NB4 (cell line): ENCODE measurements at regions not wholly inside any gene's neighbourhood (a gene's known extent, or its start where the extent isn't known, plus 50 kb on each side); places are given as distances from the start of the nearest gene placed in this dataset.
"Not testable (repeated sequence)": the region's sequence is repeated elsewhere in the genome, so short reads cannot be mapped to it uniquely, and the experiment has no call there.

Experiments
- DNase-seq: peaks from one replicate; pipeline ENCODE4 v3.0.0; 2010; ENCODE audit warnings: low read depth
- H3K4me3 ChIP-seq: one replicate; pipeline ENCODE4 v1.5.1; 2011; ENCODE audit warnings: mild to moderate bottlenecking, low read depth, low read length, moderate library complexity

DNA sequence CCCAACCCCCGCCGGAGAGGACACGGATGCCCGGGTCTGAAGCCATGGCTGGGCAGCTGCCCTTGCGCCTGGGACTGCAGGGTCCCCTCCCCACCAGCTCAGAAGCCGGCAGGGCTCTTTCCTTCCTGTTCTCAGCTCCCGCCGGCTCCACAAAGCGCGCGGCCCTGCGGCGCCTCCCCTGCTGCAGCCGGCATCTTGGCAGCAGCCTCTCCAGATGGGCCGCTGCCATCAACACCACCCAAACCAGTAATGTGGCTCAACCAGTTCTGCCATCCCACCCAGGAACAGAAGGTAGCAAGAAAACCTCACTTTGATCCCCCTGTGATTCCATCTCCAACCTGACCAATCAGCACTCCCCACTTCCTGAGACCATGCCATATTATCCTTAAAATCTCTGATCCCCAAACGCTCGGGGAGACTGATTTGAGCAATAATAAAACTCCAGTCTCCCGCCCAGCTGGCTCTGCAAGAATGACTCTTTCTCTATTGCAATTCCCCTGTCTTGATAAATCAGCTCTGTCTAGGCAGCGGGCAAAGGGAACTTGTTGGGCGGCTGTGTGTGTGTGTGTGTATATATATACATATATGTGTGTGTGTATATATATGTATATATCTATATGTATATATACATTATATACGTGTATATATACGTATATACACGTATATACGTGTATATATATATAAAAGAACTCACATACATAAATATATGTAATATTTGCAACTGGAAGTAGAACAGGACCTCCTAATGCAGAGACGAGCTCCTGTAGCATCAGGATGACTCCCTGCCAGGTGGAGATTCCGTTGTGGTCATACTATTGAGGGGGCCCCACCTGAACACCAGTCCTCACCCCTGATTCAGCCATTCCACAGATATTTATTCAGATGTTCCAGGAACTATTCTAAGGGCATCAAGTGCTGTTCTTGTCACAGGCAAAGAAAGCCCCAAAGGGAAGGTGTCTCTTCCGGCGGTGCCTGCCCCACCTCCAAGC is 1674.9 kb downstream of the SPATA31A7 start:
- DNase-seq = peak; percentile 52
- H3K4me3 ChIP-seq = not testable (repeated sequence)

DNA sequence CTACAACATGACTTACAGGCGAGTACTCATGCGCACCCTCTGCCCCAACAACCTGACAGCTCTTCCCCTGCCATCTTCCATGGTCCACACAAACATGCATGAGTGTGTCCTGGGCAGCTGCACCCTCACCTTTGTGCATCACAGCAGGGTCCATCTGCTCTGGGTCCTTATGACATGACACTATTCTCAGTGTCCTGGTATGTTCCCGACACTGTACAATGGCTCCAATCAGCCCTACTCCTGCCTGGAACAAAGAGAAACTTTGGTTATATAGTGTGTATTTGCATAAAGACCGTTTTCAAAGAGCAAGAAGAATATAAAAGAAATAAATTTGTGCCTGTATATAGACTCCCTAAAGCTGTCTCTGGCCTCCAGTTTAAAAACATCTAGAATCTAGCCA is 1679.2 kb downstream of the SPATA31A7 start:
- DNase-seq, H3K4me3 ChIP-seq: not testable (repeated sequence)

DNA sequence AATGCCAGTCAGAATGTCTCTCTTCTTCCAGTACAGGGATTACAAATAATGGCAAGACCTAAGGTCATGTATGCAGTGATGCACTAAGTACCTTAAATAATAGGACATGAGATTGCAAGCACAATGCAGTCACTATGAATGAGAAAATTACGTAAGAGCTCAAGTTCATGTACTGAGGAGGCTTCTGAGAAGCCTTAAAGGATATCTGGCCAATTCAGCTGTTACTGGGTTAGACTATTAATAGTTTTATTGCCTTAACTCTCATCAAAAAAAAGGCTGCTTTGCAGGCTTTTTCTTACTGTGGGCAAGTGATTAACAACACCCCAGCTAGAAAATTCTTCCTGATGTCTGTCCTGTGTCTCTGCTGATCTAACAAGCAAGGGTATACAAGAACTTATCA is 1681.9 kb downstream of the SPATA31A7 start:
- peak; percentile 12 for DNase-seq
- H3K4me3 ChIP-seq = not testable (repeated sequence)

DNA sequence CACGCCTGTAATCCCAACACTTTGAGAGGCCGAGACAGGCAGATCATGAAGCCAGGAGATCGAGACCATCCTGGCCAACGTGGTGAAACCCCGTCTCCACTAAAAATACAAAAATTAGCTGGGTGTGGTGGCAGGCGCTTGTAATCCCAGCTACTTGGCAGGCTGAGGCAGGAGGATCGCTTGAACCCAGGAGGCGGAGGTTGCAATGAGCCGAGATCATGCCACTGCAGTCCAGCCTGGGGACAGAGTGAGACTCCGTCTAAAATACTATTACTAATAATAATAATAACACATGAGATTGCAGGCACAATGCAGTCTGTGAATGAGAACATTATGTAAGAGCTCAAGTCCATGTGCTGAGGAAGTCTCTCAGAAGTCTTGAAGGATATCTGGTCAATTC is 1684.4 kb downstream of the SPATA31A7 start:
- H3K4me3 ChIP-seq, DNase-seq: not testable (repeated sequence)

DNA sequence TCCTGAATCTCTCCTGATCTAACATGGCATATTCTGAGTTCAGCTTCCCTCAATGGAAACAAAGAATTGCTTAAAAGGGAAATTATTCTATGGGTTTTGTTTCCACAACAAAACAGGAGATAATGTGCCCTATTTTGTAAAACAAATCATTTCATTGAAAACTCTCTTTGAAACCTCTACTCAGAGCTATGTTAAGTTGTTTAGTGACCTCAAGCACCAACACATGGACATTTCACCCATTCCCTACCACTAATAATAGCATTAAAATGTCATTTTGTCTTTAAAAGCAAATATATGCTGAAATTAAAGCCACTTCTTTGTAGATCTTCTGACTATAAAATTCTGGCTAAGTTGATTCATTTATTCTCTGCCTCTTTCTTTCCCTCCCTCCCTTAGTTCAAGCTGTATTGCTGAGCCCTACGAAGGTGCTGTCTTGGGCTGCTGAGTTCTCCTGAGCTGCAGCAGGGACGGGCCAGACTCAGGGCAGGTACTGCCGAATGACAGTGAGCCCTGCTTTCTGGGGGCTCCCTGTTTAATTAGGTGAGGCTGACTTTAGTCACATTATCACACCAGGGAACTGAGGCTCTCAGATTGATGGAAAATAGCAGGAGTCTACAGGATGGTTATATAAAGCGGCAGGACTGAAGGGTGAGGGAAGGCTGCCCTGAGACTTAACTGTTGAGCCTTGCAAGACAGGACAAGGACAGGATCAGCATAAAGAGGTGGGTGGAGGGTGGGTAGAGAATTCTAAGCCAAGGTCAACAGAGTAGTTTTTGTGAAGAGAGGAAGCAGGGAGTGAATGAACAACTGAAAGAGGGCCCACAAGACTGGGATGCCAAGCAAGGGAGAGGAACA is 1685.1 kb downstream of the SPATA31A7 start:
- H3K4me3 ChIP-seq = not testable (repeated sequence)

DNA sequence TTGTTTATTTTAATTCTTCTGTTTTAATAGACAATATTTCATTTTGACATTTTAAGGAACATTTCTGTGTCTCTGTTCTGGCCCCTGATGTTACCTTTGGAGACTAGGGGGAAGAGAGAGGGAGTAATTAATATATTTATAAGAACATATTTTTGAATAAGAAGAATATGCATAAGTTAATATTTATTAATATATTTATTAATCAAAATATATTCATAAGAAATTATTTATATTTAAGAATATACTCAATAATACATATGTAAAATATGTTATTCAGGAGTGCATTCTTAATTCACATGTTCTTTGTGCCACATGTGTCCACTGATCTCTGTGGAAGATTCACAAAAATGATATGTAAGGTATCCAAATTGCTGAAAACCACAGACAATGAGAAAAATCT is 1687.7 kb downstream of the SPATA31A7 start:
- not testable (repeated sequence) for H3K4me3 ChIP-seq, DNase-seq

More for the DNA sequence above, 1685.1 kb downstream of the SPATA31A7 start:
- DNase-seq = not testable (repeated sequence)

DNA sequence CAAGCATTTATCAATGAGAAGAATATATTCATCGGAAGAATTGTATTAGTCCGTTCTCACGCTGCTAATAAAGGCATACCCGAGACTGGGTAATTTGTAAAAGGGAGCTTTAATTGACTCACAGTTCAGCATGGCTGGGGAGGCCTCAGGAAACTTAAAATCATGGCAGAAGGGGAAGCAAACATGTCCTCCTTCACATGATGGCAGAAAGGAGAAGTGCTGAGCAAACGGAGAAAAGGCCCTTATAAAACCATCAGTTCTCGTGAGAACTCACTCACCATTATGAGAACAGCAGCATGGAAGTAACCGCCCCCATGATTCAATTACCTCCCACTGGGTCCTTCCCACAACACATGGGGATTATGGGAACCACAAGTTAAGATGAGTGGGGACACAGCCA is 1688.2 kb downstream of the SPATA31A7 start:
- DNase-seq = peak; percentile 46
- not testable (repeated sequence) for H3K4me3 ChIP-seq

DNA sequence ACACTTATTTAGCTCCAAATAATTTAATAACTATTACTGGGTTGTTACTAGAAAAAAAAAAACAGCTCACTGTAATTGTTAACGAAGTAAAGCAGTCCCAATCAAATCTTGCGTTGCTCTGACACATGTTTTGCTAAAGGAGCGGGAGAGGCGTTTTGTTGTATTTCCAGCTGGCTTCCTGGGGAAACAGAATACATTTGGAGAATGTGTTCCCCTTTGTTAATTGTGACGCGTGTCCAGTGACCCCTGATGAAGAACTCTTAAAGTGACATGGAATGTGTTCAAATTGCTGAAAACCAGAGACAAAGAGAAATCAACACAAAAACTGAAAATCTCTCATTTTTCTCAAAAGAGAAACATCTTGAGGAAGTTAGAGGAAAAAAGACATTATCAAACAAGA is 1690.6 kb downstream of the SPATA31A7 start:
- H3K4me3 ChIP-seq, DNase-seq: not testable (repeated sequence)

DNA sequence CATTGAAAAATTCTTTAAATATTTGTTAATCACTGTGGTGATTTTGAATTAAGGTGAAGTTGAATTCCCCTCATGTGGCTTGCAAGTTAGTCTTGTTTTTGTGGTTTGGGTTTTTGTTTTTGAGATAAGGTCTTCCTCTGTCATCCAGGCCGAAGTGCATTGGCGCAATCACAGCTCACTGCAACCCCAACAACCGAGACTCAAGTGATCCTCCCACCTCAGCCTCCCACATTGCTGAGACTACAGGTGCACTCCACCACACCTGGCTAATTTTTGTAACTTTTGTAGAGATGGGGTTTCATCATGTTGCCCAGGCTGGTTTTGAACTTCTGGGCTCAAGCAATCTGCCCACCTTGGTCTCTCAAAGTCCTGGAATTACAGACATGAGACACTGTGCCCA is 1691.1 kb downstream of the SPATA31A7 start:
- DNase-seq, H3K4me3 ChIP-seq: not testable (repeated sequence)

DNA sequence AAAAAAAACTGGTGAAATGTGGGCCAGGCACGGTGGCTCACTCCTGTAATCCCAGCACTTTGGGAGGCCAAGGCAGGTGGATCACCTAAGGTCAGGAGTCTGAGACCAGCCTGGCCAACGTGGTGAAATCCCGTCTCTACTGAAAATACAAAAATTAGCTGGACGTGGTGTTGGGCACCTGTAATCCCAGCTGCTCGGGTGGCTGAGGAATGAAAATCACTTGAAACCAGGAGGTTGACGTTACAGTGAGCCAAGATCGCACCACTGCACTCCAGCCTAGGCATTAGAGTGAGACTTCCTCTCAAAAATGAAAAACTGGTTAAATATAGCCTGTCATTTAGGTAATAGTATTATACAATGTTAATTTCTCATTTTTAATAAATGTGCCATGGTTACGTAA is 1692.0 kb downstream of the SPATA31A7 start:
- H3K4me3 ChIP-seq, DNase-seq: not testable (repeated sequence)

DNA sequence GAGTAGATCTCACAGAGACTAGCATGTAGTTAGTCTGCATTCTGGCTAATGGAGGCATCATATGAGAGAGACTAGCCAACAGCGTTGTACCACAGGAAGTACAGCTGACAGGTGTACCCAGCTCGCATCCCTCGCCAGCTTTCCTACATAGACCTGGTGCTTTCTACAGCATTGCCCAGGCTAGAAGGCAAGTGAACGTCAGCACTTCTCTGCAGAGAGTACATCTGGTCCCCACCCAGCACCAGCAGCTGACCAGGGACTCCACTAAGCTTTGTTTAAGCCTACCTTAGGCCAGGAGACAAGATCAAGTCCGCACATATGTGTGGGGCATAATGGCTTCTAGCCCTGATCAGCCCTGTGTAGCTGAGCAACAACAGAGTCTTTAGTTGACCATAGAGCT is 1692.9 kb downstream of the SPATA31A7 start:
- DNase-seq, H3K4me3 ChIP-seq: not testable (repeated sequence)

DNA sequence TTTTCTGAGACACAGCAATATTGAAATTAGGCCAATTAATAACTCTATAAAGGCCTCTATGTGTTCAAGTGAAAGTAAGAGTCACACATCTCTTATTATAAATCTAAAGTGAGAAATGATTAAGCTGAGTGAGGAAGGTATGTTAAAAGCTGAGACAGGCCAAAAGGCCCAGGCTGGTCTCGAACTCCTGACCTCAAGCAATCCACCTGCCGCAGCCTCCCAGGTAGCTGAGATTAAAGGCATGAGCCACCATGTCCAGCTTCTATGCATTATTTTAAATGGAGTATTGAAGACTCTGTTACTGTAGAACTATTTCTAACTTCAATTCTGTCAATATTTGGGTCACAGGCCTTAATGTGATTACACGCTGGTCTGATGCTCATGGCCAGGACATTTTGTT is 1706.9 kb downstream of the SPATA31A7 start:
- H3K4me3 ChIP-seq, DNase-seq: not testable (repeated sequence)

DNA sequence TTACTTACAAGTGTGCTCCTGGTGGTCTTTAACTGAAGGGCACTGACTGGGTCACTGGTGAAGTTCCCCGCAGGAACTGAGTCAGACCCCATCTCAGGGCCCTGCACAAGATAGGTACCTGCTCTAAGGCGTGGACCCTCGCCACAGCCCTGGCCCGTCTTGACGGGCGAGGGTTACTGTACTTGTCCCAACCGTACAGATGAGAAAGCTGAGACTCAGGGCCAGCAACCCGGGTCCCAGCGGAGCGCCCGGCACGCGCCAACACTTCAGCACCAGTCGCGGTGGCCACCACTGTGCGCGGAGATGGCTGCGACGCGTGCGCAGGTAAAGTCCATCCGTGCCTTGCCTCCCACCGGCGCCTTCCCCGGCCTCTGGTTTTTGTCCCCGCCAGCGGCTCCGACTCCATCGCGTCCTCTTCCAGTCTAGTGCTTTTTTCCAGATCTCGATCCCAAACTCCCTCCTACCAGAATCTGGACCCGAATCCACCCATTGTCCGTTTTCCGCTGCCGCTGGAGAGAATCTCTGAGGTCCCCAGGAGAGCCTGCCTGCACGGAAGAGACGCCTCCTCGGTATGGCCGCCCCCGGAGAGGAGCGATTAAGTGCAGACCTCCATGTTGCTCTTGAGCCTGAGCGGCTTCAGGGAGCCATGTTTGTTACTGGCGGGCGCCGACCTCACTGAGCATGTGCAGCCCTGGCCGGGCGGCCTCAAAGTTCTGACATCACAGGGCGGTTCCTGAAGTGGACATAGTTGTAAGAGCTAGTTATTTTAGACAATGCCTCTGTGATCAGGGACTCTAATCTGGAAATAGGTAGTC is 1707.8 kb downstream of the SPATA31A7 start:
- peak; percentile 34 for DNase-seq
- peak overlapping the region; percentile 52 for H3K4me3 ChIP-seq

DNA sequence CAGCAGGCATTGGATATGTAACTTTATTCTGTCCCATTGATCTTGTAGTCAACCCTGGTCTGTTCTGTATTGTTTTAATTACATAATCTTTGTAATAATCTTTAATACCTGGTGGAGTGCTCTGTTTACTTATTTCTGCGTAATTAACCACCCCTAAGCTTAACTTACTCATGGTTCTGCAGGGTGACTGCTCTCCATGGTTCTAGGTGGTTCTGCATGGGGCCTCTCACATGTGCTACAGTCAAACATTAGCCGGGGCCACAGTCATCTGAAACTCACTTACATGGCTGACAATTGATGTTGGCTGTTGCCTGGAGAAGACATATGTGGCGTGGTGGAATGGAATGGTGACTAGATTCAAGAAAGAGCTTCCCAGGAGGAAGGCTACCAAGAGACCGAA is 1709.8 kb downstream of the SPATA31A7 start:
- not testable (repeated sequence) for H3K4me3 ChIP-seq, DNase-seq

DNA sequence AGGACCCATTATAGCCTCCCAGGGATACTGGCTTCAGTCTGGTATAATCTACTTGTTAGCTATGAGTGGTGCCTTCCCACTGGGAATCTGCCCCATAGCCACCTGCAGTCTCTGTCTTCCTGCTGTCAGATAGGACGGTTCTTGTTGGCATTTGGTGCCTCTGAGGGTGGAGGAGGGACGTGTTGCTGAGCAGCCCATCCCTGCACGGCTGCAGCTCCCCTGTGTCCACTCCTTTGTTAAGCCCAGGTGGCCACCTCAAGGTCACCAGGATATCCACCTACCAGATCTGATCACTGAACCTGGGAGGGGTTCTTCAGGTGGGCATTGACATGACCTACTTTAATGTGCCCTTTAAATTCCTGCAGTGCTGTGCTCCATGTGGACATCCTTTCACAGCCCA is 1714.2 kb downstream of the SPATA31A7 start:
- not testable (repeated sequence) for H3K4me3 ChIP-seq, DNase-seq

DNA sequence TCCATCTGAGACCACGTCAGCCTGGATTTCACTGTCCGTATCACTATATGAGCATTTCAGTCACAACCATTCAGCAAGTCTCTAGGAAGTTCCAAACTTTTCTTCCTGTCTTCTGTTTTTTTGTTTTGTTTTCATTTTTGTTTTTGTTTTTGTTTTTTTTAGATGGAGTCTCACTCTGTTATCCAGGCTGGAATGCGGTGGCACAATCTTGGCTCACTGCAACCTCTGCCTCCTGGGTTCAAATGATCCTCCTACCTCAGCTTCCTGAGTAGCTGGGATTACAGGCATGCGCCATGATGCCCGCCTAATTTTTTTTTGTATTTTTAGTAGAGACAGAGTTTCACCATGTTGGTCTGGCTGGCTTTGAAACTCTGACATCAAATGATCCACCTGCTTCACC is 1715.9 kb downstream of the SPATA31A7 start:
- H3K4me3 ChIP-seq, DNase-seq: not testable (repeated sequence)

DNA sequence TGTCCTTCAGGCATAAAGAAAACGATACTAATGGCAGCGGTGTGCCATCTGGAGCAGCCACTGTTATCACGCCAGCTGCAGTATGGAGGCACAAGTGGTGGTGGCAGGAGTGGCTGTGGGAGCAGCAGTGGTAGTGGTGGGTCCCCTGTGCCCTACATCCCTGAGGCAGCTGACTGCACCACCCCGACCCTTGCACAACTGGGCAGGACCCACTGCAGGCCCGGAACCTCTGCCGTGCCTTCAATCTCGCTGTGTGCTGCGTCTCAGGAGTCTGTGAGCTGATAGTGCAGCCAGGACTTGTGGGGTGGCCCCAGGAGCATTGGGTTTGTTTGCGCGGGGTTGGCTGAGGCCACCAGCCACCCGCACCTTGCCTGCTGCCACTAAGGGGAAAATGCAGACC is 1718.0 kb downstream of the SPATA31A7 start:
- not testable (repeated sequence) for DNase-seq, H3K4me3 ChIP-seq

DNA sequence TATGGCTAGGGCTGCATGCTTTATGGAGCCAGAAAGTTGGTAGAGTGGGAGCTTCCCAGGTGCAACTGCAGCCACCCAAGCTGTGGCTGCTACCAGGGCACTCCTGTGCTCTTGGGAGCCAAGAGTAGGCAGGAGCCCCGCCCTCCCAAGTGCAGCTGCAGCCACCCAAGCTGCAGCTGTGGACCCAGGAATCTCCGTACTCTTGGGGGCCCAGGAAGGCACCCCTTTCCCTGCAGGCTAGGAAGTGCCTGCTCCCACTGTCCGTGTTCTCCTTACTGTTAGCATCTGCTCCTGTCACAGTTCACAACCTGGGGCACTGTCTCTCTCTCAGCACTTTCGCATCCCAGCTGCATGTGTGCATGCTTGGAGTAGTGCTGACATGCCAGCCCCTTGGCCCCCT is 1718.4 kb downstream of the SPATA31A7 start:
- H3K4me3 ChIP-seq, DNase-seq: not testable (repeated sequence)

DNA sequence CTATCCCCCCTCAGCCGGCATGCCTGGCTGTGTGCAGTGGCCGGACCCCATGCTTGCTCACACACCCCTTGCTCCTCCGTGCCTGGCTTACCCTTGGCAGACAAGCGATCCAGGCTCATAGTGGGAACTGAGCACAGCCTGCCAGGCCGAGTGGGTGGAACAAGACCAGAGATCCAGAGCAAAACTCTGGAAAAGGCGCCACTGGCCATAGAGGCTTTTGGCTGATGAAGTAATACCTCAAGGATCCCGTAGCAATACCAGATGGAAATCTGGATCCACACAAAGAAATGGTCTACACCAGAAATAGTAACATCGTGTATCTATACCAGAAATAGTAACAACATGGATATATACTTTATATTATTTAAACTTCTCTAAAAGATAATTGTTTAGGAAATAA is 1719.6 kb downstream of the SPATA31A7 start:
- not testable (repeated sequence) for H3K4me3 ChIP-seq

More for the DNA sequence above, 1719.6 kb downstream of the SPATA31A7 start:
- not testable (repeated sequence) for DNase-seq
